ENCODE measurements at regions not wholly inside any gene's neighbourhood (a gene's known extent, or its start where the extent isn't known, plus 50 kb on each side); places are given as distances from the start of the nearest gene placed in this dataset.

DNA sequence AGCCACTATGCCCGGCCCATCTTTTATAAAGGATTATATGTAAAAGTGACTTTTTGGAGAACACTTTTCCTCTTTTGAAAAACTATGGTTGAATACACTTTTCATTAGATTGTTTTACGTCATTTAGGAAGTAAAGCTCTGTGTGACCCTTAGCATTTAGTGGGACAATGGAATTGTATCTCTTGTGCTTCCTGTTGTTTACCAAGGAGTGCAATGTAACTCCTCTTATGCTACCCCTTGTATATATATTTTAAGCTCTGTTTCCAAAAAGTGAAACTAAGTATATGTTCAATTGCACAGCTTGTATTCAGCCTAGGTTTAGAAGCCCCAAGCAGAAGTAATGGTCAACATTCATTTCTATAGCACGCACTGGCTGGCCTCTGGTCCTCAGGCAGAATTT lies 183.1 kb upstream of the CITED2 start:
- WGBS: 91% methylated on average over 3 of the region's 3 CpGs

DNA sequence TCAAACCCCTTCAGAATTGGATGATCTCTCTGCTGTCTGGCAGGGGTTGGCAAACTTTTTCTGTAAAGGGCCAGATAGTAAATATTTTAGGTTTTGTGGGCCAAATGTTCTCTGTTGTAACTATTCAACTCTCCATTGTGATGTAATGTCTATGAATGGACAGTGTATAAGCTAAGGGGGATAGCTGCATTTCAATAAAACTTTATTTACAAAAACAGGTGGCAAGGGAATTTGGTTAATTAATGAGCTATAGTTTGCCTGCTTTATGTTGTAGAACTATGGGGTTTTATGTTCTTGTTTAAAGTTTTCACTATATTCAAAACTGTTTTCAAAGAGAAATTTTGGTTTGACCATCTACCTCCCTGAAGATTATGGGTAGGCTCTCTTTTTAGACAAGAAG lies 182.1 kb upstream of the CITED2 start:
- H3K9me3 ChIP-seq (ENCODE audit: insufficient read depth, low read depth, low read length): no peaks in the 10 kb centered on the region
- H3K4me3 ChIP-seq (ENCODE audit: low read length): no peak overlapping the region
- no peaks in the 10 kb centered on the region for H3K4me1 ChIP-seq (ENCODE audit: insufficient read depth, low read length)
- no peaks in the 10 kb centered on the region for H3K36me3 ChIP-seq (ENCODE audit: insufficient read depth, low read length)
- H3K27ac ChIP-seq (ENCODE audit: low read depth, low read length): no peak overlapping the region
- H3K27me3 ChIP-seq (ENCODE audit: insufficient read depth, low read length): no peaks in the 10 kb centered on the region
- H3K9ac ChIP-seq (ENCODE audit: low read depth, low read length): no peak overlapping the region

More for the DNA sequence above, 183.1 kb upstream of the CITED2 start:
- Histone ChIP-seq H3K27me3 (ENCODE audit: insufficient read depth, low read length) (no peaks in the 10 kb centered on the region), H3K9me3 (ENCODE audit: insufficient read depth, low read depth, low read length) (no peaks in the 10 kb centered on the region), H3K27ac (ENCODE audit: low read depth, low read length) (no peak overlapping the region), H3K4me1 (ENCODE audit: insufficient read depth, low read length) (no peaks in the 10 kb centered on the region), H3K4me3 (ENCODE audit: low read length) (no peak overlapping the region), H3K36me3 (ENCODE audit: insufficient read depth, low read length) (no peaks in the 10 kb centered on the region), H3K9ac (ENCODE audit: low read depth, low read length) (no peak overlapping the region)

DNA sequence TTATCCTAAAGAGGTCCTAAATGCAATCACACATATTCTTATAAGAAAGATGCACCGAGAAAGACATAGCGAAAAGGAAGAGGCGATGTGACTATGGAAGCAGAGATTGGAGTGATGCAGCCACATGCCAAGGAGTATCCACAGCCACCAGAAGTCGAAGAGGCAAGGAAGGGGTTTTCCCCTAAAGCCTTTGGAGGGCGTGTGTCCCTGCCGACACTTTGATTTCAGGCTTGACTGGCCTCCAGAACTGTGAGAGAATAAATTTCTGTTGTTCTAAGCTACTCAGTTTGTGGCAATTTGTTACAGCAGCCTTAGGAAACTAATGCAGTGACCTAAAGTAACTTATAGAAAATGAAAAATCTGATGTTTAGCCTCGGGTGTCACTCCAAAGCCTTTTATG lies 179.5 kb upstream of the CITED2 start:
- H3K36me3 ChIP-seq (ENCODE audit: insufficient read depth, low read length): no peaks in the 10 kb centered on the region
- H3K27ac ChIP-seq (ENCODE audit: low read depth, low read length): no peak overlapping the region
- H3K9ac ChIP-seq (ENCODE audit: low read depth, low read length): no peak overlapping the region
- H3K9me3 ChIP-seq (ENCODE audit: insufficient read depth, low read depth, low read length): no peaks in the 10 kb centered on the region
- H3K4me1 ChIP-seq (ENCODE audit: insufficient read depth, low read length): no peaks in the 10 kb centered on the region
- H3K27me3 ChIP-seq (ENCODE audit: insufficient read depth, low read length): no peaks in the 10 kb centered on the region
- 89% methylated on average over 7 of the region's 7 CpGs for WGBS
- no peak overlapping the region for H3K4me3 ChIP-seq (ENCODE audit: low read length)

DNA sequence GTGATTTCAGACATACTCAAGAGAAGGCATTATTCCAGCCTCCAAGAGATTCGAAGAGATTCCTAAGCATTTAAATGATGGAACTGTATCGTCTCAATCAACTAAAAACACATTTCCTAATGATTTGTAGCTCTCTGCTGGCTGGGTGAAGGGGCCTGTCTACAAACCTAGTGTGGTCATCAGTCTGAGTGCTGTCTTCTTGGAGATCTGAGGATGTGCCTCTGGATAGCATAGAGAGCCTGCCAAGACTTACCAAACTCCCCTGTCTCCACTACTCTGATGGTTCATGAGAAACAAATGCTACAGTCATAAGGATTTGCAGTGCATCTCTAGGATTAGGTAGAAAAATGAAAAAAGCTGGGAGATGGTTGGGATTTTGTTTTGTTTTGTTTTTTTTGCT lies 176.9 kb upstream of the CITED2 start:
- 92% methylated on average over 2 of the region's 2 CpGs for WGBS
- Histone ChIP-seq H3K27ac (ENCODE audit: low read depth, low read length) (no peak overlapping the region), H3K36me3 (ENCODE audit: insufficient read depth, low read length) (no peaks in the 10 kb centered on the region), H3K4me3 (ENCODE audit: low read length) (no peak overlapping the region), H3K9ac (ENCODE audit: low read depth, low read length) (no peak overlapping the region), H3K27me3 (ENCODE audit: insufficient read depth, low read length) (no peaks in the 10 kb centered on the region), H3K4me1 (ENCODE audit: insufficient read depth, low read length) (peaks cover 5% of the 10 kb centered on the region; the same call in 1 of the 2 replicates), H3K9me3 (ENCODE audit: insufficient read depth, low read depth, low read length) (no peaks in the 10 kb centered on the region)

DNA sequence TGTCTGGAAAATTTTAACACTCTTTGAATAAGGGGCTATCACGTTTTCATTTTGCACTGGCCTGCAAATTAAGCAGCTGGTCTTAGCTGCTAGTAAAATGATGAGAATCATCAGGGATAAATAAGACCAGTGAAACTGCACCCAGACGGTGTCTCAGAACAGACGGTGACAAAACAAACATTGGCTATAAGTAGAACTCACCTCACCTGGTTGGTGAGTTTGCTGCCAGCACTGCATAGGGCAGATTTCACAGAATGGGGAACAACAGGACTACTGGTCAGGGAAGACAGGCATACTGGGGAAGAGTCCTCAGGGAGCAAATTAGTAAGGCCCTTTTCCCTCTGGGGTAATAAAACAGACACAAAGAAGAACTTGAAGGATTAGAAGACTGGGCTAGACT lies 175.9 kb upstream of the CITED2 start:
- Histone ChIP-seq H3K9ac (ENCODE audit: low read depth, low read length) (no peak overlapping the region), H3K4me3 (ENCODE audit: low read length) (no peak overlapping the region), H3K27ac (ENCODE audit: low read depth, low read length) (no peak overlapping the region), H3K4me1 (ENCODE audit: insufficient read depth, low read length) (peaks cover 15% of the 10 kb centered on the region), H3K27me3 (ENCODE audit: insufficient read depth, low read length) (no peaks in the 10 kb centered on the region), H3K36me3 (ENCODE audit: insufficient read depth, low read length) (no peaks in the 10 kb centered on the region), H3K9me3 (ENCODE audit: insufficient read depth, low read depth, low read length) (no peaks in the 10 kb centered on the region)
- 88% methylated on average over 3 of the region's 3 CpGs for WGBS

DNA sequence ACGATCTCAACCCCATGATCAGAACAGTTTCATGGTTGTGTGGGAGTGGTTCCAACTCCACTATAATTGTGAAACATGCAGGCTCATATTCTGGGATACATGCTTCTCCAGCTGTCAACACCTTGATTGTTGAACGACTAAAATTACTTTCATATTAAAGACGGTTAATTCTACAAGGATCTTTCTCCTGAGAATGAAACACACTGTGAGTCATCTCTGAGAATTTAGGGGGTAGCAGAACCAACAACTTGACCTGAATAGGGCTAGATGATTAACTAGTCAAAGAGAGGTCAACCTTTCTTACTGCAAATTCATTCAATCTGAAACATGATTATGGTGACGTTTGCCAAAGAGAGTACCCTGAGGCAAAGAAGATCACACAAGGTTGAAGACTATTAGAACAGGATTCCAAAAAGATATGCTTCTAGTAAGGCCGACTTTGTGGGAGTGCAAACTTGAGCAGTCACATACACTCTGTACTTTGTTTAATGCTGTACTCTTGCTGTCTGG lies 175.2 kb upstream of the CITED2 start:
- WGBS: 91% methylated on average over 5 of the region's 5 CpGs
- Histone ChIP-seq H3K9ac (ENCODE audit: low read depth, low read length) (no peak overlapping the region), H3K4me1 (ENCODE audit: insufficient read depth, low read length) (peaks cover 21% of the 10 kb centered on the region), H3K36me3 (ENCODE audit: insufficient read depth, low read length) (no peaks in the 10 kb centered on the region), H3K27ac (ENCODE audit: low read depth, low read length) (no peak overlapping the region), H3K9me3 (ENCODE audit: insufficient read depth, low read depth, low read length) (no peaks in the 10 kb centered on the region), H3K4me3 (ENCODE audit: low read length) (no peak overlapping the region), H3K27me3 (ENCODE audit: insufficient read depth, low read length) (no peaks in the 10 kb centered on the region)

DNA sequence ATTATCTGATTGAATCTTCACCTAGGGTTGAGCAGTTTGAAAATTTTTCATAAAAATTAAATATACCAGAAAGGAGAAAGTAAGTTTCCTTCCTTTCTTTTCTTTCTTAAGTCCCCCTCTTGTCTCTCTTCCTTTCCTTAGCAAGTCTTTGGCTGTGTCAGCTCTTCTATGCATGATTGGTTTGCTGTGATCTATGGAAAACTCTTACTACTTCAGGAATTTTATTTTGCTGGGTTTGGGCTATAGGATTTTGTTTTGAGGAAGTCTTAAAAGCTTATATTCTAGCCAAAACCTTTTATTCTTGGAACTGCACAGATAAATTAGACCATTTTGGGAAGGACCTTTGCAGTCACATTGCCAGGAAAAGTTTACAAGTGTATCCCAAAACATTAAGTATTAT lies 173.4 kb upstream of the CITED2 start:
- Histone ChIP-seq H3K27ac (ENCODE audit: low read depth, low read length) (no peak overlapping the region), H3K36me3 (ENCODE audit: insufficient read depth, low read length) (no peaks in the 10 kb centered on the region), H3K4me1 (ENCODE audit: insufficient read depth, low read length) (peaks cover 21% of the 10 kb centered on the region), H3K9ac (ENCODE audit: low read depth, low read length) (no peak overlapping the region), H3K4me3 (ENCODE audit: low read length) (no peak overlapping the region), H3K27me3 (ENCODE audit: insufficient read depth, low read length) (no peaks in the 10 kb centered on the region), H3K9me3 (ENCODE audit: insufficient read depth, low read depth, low read length) (no peaks in the 10 kb centered on the region)

DNA sequence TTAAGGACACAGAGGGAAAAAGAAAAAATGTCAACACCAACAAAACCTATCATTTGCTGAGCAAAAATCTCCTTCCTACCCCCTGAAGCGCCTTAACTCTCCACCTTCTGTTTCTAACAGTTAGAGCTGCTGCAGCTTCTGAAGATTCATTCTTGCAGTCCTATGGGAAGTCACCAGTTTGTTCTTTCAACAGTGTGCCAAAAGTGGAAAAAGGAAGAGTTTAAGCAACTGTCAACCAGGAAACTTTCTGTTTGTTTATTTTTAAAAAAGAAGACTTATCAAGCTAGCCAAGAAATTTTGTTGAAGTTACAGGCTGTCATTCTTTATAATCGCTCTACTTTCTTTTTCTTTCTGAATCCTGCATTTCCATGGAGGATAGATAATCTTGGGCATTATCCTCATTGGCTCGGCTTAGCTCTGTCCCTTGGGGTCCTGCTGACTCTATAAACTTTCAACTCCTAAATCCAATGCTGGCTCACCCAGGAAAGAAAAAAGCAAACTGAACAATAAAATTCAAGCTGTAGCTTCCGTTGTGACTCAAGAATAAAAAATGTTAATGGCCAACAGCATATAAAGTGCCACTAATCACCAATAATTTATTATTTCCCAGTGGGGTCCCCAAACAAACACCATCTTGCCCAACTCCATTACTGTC lies 172.8 kb upstream of the CITED2 start:
- peaks cover 24% of the 10 kb centered on the region for H3K4me1 ChIP-seq (ENCODE audit: insufficient read depth, low read length)
- WGBS: 86% methylated on average over 4 of the region's 4 CpGs
- no peak overlapping the region for H3K4me3 ChIP-seq (ENCODE audit: low read length)
- H3K9ac ChIP-seq (ENCODE audit: low read depth, low read length): no peak overlapping the region
- H3K36me3 ChIP-seq (ENCODE audit: insufficient read depth, low read length): no peaks in the 10 kb centered on the region
- H3K9me3 ChIP-seq (ENCODE audit: insufficient read depth, low read depth, low read length): no peaks in the 10 kb centered on the region
- no peaks in the 10 kb centered on the region for H3K27me3 ChIP-seq (ENCODE audit: insufficient read depth, low read length)
- no peak overlapping the region for H3K27ac ChIP-seq (ENCODE audit: low read depth, low read length)

DNA sequence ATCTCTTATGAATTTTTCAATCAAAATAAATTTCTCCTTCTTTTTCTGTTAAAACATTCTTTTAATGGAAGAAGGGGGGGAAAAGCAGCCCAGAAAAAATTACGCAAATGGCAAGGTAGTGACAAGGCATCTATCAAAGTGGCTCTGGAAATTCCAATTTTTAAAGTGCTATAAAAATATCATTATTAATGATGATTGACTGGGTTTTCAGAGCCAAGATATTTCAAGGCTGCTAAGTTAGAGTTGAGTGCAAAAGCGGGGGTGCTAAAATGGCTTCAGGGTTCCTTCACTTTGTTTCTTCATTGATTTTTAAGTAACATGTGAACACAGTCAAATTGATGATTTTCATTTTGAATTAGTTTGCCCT lies 171.6 kb upstream of the CITED2 start:
- Histone ChIP-seq H3K36me3 (ENCODE audit: insufficient read depth, low read length) (no peaks in the 10 kb centered on the region), H3K27me3 (ENCODE audit: insufficient read depth, low read length) (no peaks in the 10 kb centered on the region), H3K4me1 (ENCODE audit: insufficient read depth, low read length) (peaks cover 35% of the 10 kb centered on the region), H3K4me3 (ENCODE audit: low read length) (no peak overlapping the region), H3K27ac (ENCODE audit: low read depth, low read length) (no peak overlapping the region), H3K9ac (ENCODE audit: low read depth, low read length) (no peak overlapping the region), H3K9me3 (ENCODE audit: insufficient read depth, low read depth, low read length) (no peaks in the 10 kb centered on the region)
- WGBS: 100% methylated on average over 2 of the region's 2 CpGs

DNA sequence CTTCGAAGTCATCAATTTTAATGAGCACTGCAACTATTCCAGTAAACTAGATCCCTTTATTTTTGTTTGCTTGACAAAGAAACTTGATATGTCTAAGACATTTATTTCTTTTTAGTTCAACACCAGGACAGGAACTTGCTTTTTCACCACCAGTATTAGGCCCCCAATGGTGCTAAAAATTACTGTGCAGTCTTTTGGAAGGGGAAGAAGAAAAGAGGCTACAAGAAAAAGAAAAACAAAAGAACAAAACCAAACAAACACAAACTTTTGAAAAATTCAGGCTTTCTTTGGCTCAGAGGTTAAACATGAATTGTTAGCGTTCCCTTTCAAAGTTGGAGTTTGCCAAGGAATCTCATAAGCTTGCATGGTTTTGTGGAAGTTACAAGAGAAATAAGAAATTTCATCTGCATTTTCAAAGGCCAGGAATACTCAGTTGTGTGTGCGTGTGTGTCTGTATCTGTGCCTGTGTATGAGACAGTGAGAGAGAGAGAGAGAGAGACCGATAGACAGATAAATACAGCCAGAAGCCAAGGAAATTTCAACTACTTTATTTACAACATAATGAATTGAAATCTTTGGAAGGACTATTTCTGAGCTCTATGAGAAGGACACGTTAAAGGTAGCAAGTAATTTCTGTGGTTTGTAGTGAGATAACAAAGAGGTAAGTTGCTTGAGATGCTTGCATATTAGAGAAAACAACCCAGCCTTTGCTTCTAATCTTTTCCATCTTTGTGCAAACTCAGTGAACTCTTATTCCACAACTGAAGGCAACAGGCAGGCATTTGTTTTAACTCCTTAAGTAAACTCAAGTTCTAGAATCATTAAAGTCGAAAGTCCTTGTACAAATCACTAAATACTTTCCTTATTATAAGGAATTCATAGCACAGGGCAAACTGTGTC lies 171.0 kb upstream of the CITED2 start:
- Histone ChIP-seq H3K4me3 (ENCODE audit: low read length) (no peak overlapping the region), H3K27me3 (ENCODE audit: insufficient read depth, low read length) (no peaks in the 10 kb centered on the region), H3K9ac (ENCODE audit: low read depth, low read length) (no peak overlapping the region; the same call in 1 of the 2 replicates), H3K4me1 (ENCODE audit: insufficient read depth, low read length) (peaks cover 41% of the 10 kb centered on the region), H3K36me3 (ENCODE audit: insufficient read depth, low read length) (no peaks in the 10 kb centered on the region), H3K27ac (ENCODE audit: low read depth, low read length) (no peak overlapping the region), H3K9me3 (ENCODE audit: insufficient read depth, low read depth, low read length) (no peaks in the 10 kb centered on the region)
- 84% methylated on average over 5 of the region's 6 CpGs for WGBS

DNA sequence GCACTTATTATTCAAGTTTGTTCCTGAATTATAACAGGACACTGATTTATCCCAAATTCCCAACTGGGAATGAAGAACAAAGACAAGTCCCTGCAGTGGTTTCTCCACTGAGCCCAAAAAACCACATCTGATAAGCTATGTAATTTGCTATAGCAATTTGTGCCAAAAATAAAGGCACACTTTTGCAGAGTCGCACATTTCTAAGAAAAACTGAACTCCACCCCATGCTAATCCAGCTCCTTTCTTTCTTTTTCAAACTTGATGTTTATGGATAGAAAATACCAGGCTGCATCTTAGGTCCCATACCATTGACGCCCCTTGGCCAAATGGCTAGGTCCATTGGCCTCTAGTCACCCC lies 170.2 kb upstream of the CITED2 start:
- Histone ChIP-seq H3K27ac (ENCODE audit: low read depth, low read length) (no peak overlapping the region), H3K9ac (ENCODE audit: low read depth, low read length) (no peak overlapping the region), H3K4me3 (ENCODE audit: low read length) (no peak overlapping the region), H3K4me1 (ENCODE audit: insufficient read depth, low read length) (peaks cover 49% of the 10 kb centered on the region), H3K9me3 (ENCODE audit: insufficient read depth, low read depth, low read length) (no peaks in the 10 kb centered on the region), H3K36me3 (ENCODE audit: insufficient read depth, low read length) (no peaks in the 10 kb centered on the region), H3K27me3 (ENCODE audit: insufficient read depth, low read length) (no peaks in the 10 kb centered on the region)
- WGBS: 96% methylated on average over 2 of the region's 2 CpGs
